Subcutaneous abdominal adipose tissue (tissue), 5 donors: ENCODE measurements at regions not wholly inside any gene's neighbourhood (a gene's known extent, or its start where the extent isn't known, plus 50 kb on each side); places are given as distances from the start of the nearest gene placed in this dataset.

Experiments used
- H3K27ac ChIP-seq: one replicate; pipeline ENCODE4 v1.7.0; 2013; ENCODE audit warnings: low read depth, mild to moderate bottlenecking, inconsistent platforms, low read length, moderate library complexity
- H3K27me3 ChIP-seq, 5 donors: one replicate each; pipeline ENCODE4 v1.7.0; 2013; ENCODE audit warnings: low read length in 5 of 5, inconsistent platforms in 1 of 5; ENCODE audit not compliant: control insufficient read depth in 5 of 5, insufficient read depth in 4 of 5
- H3K36me3 ChIP-seq, 5 donors: one replicate each; pipeline ENCODE4 v1.7.0; 2013; ENCODE audit warnings: low read length in 5 of 5; ENCODE audit not compliant: control insufficient read depth in 5 of 5, insufficient read depth in 5 of 5
- H3K4me1 ChIP-seq, 5 donors: one replicate each; pipeline ENCODE4 v1.7.0; 2013; ENCODE audit warnings: low read length in 5 of 5, mild to moderate bottlenecking in 3 of 5, moderate library complexity in 1 of 5; ENCODE audit not compliant: control insufficient read depth in 5 of 5, insufficient read depth in 5 of 5
- H3K4me3 ChIP-seq, 5 donors: one replicate each; pipeline ENCODE4 v1.7.0; 2013; ENCODE audit warnings: low read length in 5 of 5, low read depth in 1 of 5
- H3K9ac ChIP-seq, 5 donors: one replicate each; pipeline ENCODE4 v1.7.0; 2013; ENCODE audit warnings: low read length in 5 of 5, mild to moderate bottlenecking in 4 of 5, moderate library complexity in 3 of 5
- H3K9me3 ChIP-seq, 5 donors: one replicate each; pipeline ENCODE4 v1.7.0; 2013; ENCODE audit warnings: low read length in 5 of 5; ENCODE audit not compliant: control insufficient read depth in 5 of 5
- donor health status: healthy.
- donor health status: healthy.
- donor health status: healthy.
- donor health status: healthy.
- donor health status: healthy.

DNA sequence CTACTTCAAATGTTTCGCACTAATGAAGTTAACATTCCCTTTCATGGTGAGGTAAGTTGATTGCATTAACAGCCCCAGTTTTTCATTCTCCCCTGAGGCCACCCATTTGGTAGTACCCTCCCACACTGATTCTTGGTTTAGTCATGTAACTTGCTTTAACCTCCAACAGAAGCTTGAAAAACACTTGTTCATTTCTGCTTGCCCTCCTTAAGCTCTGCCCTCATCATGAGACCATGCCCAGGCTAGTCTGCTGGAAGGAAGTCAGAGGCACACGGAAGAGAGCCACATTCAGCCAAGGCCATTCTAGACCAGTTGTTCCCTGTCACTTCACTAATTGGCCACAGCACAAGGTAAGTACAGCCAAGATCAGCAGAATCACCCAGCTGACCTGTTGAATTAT, 50.7 kb upstream of the CD44 start:
- Histone ChIP-seq H3K36me3 (no peaks in the 10 kb centered on the region), H3K9ac (no peak overlapping the region), H3K27me3 (no peaks in the 10 kb centered on the region), H3K4me1 (peaks cover 13 to 43% (median 37%) of the 10 kb centered on the region in 5 donors), H3K27ac (no peak overlapping the region), H3K4me3 (no peak overlapping the region), H3K9me3 (no peaks in the 10 kb centered on the region)

DNA sequence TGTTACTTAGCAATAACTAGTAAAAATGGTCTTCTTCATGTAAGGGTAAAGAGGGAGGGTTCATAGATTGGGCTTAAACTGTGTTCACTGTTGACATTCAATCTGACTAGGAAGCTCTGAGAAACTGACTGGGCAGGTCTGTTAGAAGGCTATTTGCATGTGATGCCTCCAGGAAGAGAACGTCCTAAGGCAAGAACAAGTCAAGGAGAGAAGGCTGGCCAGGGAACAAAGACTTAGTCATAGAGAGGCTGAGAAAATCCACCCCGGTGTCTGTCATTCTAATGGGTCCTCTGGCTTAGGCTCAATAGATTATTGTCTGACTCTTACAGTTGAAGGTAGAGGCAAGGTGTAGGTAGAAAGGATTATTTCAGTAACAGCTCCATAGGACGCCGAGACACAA, 50.3 kb upstream of the CD44 start:
- Histone ChIP-seq H3K4me3 (no peak overlapping the region), H3K27ac (no peak overlapping the region), H3K36me3 (no peaks in the 10 kb centered on the region), H3K4me1 (peaks cover 9 to 39% (median 34%) of the 10 kb centered on the region in 5 donors), H3K9me3 (no peaks in the 10 kb centered on the region), H3K27me3 (no peaks in the 10 kb centered on the region), H3K9ac (no peak overlapping the region)
